ENCODE measurements at regions not wholly inside any gene's neighbourhood (a gene's known extent, or its start where the extent isn't known, plus 50 kb on each side); places are given as distances from the start of the nearest gene placed in this dataset.

GRCh38 chr5:100444961-100445360 lies 90.2 kb upstream of the FAM174A start:
- no peak overlapping the region for H3K9ac ChIP-seq
- no peak for TF ChIP-seq USF1 (IDR thresholded peaks at IDR 0.05; ENCODE audit: borderline replicate concordance, low read depth)
- H4K20me1 ChIP-seq (ENCODE audit: insufficient read depth): no peaks in the 10 kb centered on the region
- no peaks in the 10 kb centered on the region; a peak in 2 of 4 replicates for H3K4me1 ChIP-seq (ENCODE audit: control insufficient read depth in 1 of 2, insufficient read depth in 2 of 2, low read depth in 1 of 2, low read length in 1 of 2)
- no peak for DNase-seq
- H3F3A ChIP-seq (replicated peaks; ENCODE audit: insufficient read depth): no peaks in the 10 kb centered on the region
- H3K79me2 ChIP-seq (ENCODE audit: insufficient read depth): no peaks in the 10 kb centered on the region
- POLR2A ChIA-PET: no interaction called here
- H3K9me3 ChIP-seq: no peaks in the 10 kb centered on the region
- CTCF ChIA-PET: interaction anchor here (1.2 kb wide), 1 partner anchor 15 kb away, joined by 3 read pairs; no protein-coding TSS in a partner anchor
- H3K4me2 ChIP-seq: no peak overlapping the region
- 59% methylated on average over 3 of the region's 3 CpGs for whole genome bisulfite sequencing (ENCODE audit: low lambda C conversion rate)
- no peak overlapping the region for H2AFZ ChIP-seq (ENCODE audit: low read depth)
- no peaks in the 10 kb centered on the region for H3K27me3 ChIP-seq (ENCODE audit: insufficient read depth)
- H3K9me2 ChIP-seq: peaks cover 4% of the 10 kb centered on the region; the same call in 1 of the 2 replicates
- no peaks in the 10 kb centered on the region for H3K36me3 ChIP-seq (replicated peaks in 1 of 2; ENCODE audit: control insufficient read depth in 1 of 2, insufficient read depth in 2 of 2, low read length in 1 of 2)
- H3K4me3 ChIP-seq (ENCODE audit: low read depth in 2 of 2, low read length in 1 of 2): no peak overlapping the region
- no peak overlapping the region for H3K27ac ChIP-seq (ENCODE audit: low read depth in 2 of 2, low read length in 1 of 2)

- Histone ChIP-seq H3K9me3 (no peaks in the 10 kb centered on the region), H3K4me3 (ENCODE audit: low read depth in 2 of 2, low read length in 1 of 2) (no peak overlapping the region), H2AFZ (ENCODE audit: low read depth) (no peak overlapping the region), H3K27me3 (ENCODE audit: insufficient read depth) (no peaks in the 10 kb centered on the region), H3K79me2 (ENCODE audit: insufficient read depth) (no peaks in the 10 kb centered on the region), H3F3A (replicated peaks; ENCODE audit: insufficient read depth) (no peaks in the 10 kb centered on the region), H3K4me2 (no peak overlapping the region), H3K27ac (ENCODE audit: low read depth in 2 of 2, low read length in 1 of 2) (no peak overlapping the region), H3K9me2 (no peaks in the 10 kb centered on the region), H3K36me3 (replicated peaks in 1 of 2; ENCODE audit: control insufficient read depth in 1 of 2, insufficient read depth in 2 of 2, low read length in 1 of 2) (no peaks in the 10 kb centered on the region), H3K9ac (no peak overlapping the region), H3K4me1 (ENCODE audit: control insufficient read depth in 1 of 2, insufficient read depth in 2 of 2, low read depth in 1 of 2, low read length in 1 of 2) (no peaks in the 10 kb centered on the region), H4K20me1 (ENCODE audit: insufficient read depth) (no peaks in the 10 kb centered on the region)
- CTCF ChIA-PET: no interaction called here
- POLR2A ChIA-PET: no interaction called here
- no peak for DNase-seq
- TF ChIP-seq TAF1 (IDR thresholded peaks at IDR 0.05; ENCODE audit: borderline replicate concordance, low read depth, low read length) (no peak), FOXJ3 (CRISPR knock-in tag; IDR thresholded peaks at IDR 0.05) (no peak), RAD21 (IDR thresholded peaks at IDR 0.05; ENCODE audit: low read length) (no peak), GATA2 (CRISPR knock-in tag; IDR thresholded peaks at IDR 0.05) (no peak), YY1 (IDR thresholded peaks at IDR 0.05; ENCODE audit: low read depth) (no peak), TEAD4 (IDR thresholded peaks at IDR 0.05; ENCODE audit: borderline replicate concordance, insufficient read depth) (no peak), MXI1 (IDR thresholded peaks at IDR 0.05; ENCODE audit: low read depth, low read length) (no peak), GABPA (IDR thresholded peaks at IDR 0.05; ENCODE audit: low read depth) (no peak)
- 44% methylated on average over 4 of the region's 4 CpGs for WGBS (ENCODE audit: low lambda C conversion rate)
Measured at GRCh38 chr5:100434815-100435214, 100.4 kb upstream of the FAM174A start.

GRCh38 chr5:100432741-100433140 lies 102.4 kb upstream of the FAM174A start:
- no peaks in the 10 kb centered on the region for H3F3A ChIP-seq (replicated peaks; ENCODE audit: insufficient read depth)
- ChIA-PET POLR2A (no interaction called here), CTCF (no interaction called here)
- no peaks in the 10 kb centered on the region for H3K36me3 ChIP-seq (replicated peaks in 1 of 2; ENCODE audit: control insufficient read depth in 1 of 2, insufficient read depth in 2 of 2, low read length in 1 of 2)
- no peaks in the 10 kb centered on the region for H3K27me3 ChIP-seq (ENCODE audit: insufficient read depth)
- no peak for DNase-seq
- no peaks in the 10 kb centered on the region for H3K9me3 ChIP-seq
- H4K20me1 ChIP-seq (ENCODE audit: insufficient read depth): no peaks in the 10 kb centered on the region
- no peak overlapping the region for H3K4me3 ChIP-seq (ENCODE audit: low read depth in 2 of 2, low read length in 1 of 2)
- H2AFZ ChIP-seq (ENCODE audit: low read depth): no peak overlapping the region
- no peak overlapping the region for H3K27ac ChIP-seq (ENCODE audit: low read depth in 2 of 2, low read length in 1 of 2)
- WGBS (ENCODE audit: low lambda C conversion rate): 25% methylated on average over 1 of the region's 1 CpG
- no peak overlapping the region for H3K9ac ChIP-seq
- no peaks in the 10 kb centered on the region for H3K4me1 ChIP-seq (ENCODE audit: control insufficient read depth in 1 of 2, insufficient read depth in 2 of 2, low read depth in 1 of 2, low read length in 1 of 2)
- H3K4me2 ChIP-seq: no peak overlapping the region
- no peaks in the 10 kb centered on the region for H3K9me2 ChIP-seq
- H3K79me2 ChIP-seq (ENCODE audit: insufficient read depth): no peaks in the 10 kb centered on the region
- TF ChIP-seq MEF2A (IDR thresholded peaks at IDR 0.05; ENCODE audit: borderline replicate concordance, low read depth): no peak
- no peak for TF ChIP-seq FOXM1 (IDR thresholded peaks at IDR 0.05; ENCODE audit: low read depth)
- no peak for TF ChIP-seq RCOR1 (IDR thresholded peaks at IDR 0.05; ENCODE audit: low read length)
- TF ChIP-seq RFX5 (IDR thresholded peaks at IDR 0.05; ENCODE audit: low read length): no peak
- TF ChIP-seq SIN3A (IDR thresholded peaks at IDR 0.05; ENCODE audit: borderline replicate concordance, low read depth, low read length): no peak
- TF ChIP-seq ZBTB33 (IDR thresholded peaks at IDR 0.05; ENCODE audit: borderline replicate concordance, low read depth): no peak
- TF ChIP-seq PBX3 (IDR thresholded peaks at IDR 0.05): no peak
- no peak for TF ChIP-seq TEAD4 (IDR thresholded peaks at IDR 0.05; ENCODE audit: borderline replicate concordance, insufficient read depth)
- no peak for TF ChIP-seq CHD2 (IDR thresholded peaks at IDR 0.05; ENCODE audit: low read length, partially characterized antibody)
- TF ChIP-seq EZH2phosphoT487 (IDR thresholded peaks at IDR 0.05; ENCODE audit: borderline replicate concordance, low read depth): no peak
- no peak for TF ChIP-seq USF1 (IDR thresholded peaks at IDR 0.05; ENCODE audit: borderline replicate concordance, low read depth)
- no peak for TF ChIP-seq MXI1 (IDR thresholded peaks at IDR 0.05; ENCODE audit: low read depth, low read length)

Data from SK-N-SH (cell line).